SU-DHL-6 (cell line): ENCODE measurements at regions not wholly inside any gene's neighbourhood (a gene's known extent, or its start where the extent isn't known, plus 50 kb on each side); places are given as distances from the start of the nearest gene placed in this dataset.
"Not testable (repeated sequence)": the region's sequence is repeated elsewhere in the genome, so short reads cannot be mapped to it uniquely, and the experiment has no call there.

Source experiments
- H2AFZ ChIP-seq: fragments of 200-600 bp; sonication (generic); 2 replicates; pipeline ENCODE4 v1.6.1; 2014; ENCODE audit warnings: low read depth, mild to moderate bottlenecking, moderate library complexity, mixed read lengths, antibody characterized with exemption, low read length; ENCODE audit not compliant: severe bottlenecking
- H3F3A ChIP-seq: fragments of 200-600 bp; shearing (Covaris generic); 2 replicates; pipeline ENCODE4 v1.6.0; 2016; ENCODE audit warnings: antibody characterized with exemption, mild to moderate bottlenecking; ENCODE audit not compliant: insufficient read depth
- H3K27ac ChIP-seq: fragments of 200-600 bp; sonication (generic); 2 replicates; pipeline ENCODE4 v1.5.1; 2016; ENCODE audit warnings: low read depth, mild to moderate bottlenecking, low read length, moderate library complexity, mixed read lengths
- H3K27me3 ChIP-seq: fragments of 200-600 bp; sonication (generic), shearing (Covaris generic); 2 replicates; pipeline ENCODE4 v1.6.0; 2014; ENCODE audit warnings: mild to moderate bottlenecking, low read length
- H3K36me3 ChIP-seq: fragments of 200-600 bp; sonication (generic); 2 replicates; pipeline ENCODE4 v1.6.1; 2014; ENCODE audit warnings: mild to moderate bottlenecking, low read length, mixed read lengths
- H3K4me2 ChIP-seq: fragments of 300-600, 200-600 bp; shearing (Covaris generic), sonication (generic); 2 replicates; pipeline ENCODE4 v1.6.0; 2014; ENCODE audit warnings: low read length, low read depth, mild to moderate bottlenecking; ENCODE audit not compliant: poor library complexity, severe bottlenecking
- H3K4me3 ChIP-seq: fragments of 200-600 bp; sonication (generic); 2 replicates; pipeline ENCODE4 v1.5.1; 2014; ENCODE audit warnings: antibody characterized with exemption, low read length, mild to moderate bottlenecking, mixed read lengths; ENCODE audit not compliant: insufficient read depth, poor library complexity, severe bottlenecking
- H3K79me2 ChIP-seq: fragments of 200-600 bp; sonication (generic); 2 replicates; pipeline ENCODE4 v1.6.1; 2014; ENCODE audit warnings: mild to moderate bottlenecking, low read length, moderate library complexity; ENCODE audit not compliant: insufficient read depth
- H3K9ac ChIP-seq: fragments of 200-600 bp; sonication (generic); 2 replicates; pipeline ENCODE4 v1.7.0; 2014; ENCODE audit warnings: mild to moderate bottlenecking, low read length
- H3K9me2 ChIP-seq: fragments of 200-600 bp; sonication (generic); replicated peaks from 2 replicates; pipeline ENCODE4 v1.6.1; 2014; ENCODE audit warnings: low read length; ENCODE audit not compliant: insufficient read depth
- H3K9me3 ChIP-seq: fragments of 200-600 bp; sonication (generic); 2 replicates; pipeline ENCODE4 v1.6.1; 2014; ENCODE audit warnings: low read length, mixed read lengths; ENCODE audit not compliant: insufficient read depth
- H4K20me1 ChIP-seq: fragments of 200-600 bp; sonication (generic); 2 replicates; pipeline ENCODE4 v1.6.1; 2014; ENCODE audit warnings: low read depth, mild to moderate bottlenecking, antibody characterized with exemption, low read length, moderate library complexity, mixed read lengths
- EZH2phosphoT487 ChIP-seq: fragments of 200-600 bp; sonication (generic), shearing (Covaris generic); conservative IDR thresholded peaks from 2 replicates; pipeline ENCODE4 v1.6.1; 2018; ENCODE audit warnings: mild to moderate bottlenecking, antibody characterized with exemption, low read length, moderate library complexity, mixed read lengths
- TF ChIP-seq, protein P1 (sequence below): fragments of 200-600 bp; sonication (generic); IDR thresholded peaks from one replicate; pipeline ENCODE4 v1.5.1; 2017; ENCODE audit warnings: antibody characterized with exemption, mild to moderate bottlenecking, low read length, moderate library complexity; ENCODE audit not compliant: insufficient read depth, poor library complexity, severe bottlenecking

DNA sequence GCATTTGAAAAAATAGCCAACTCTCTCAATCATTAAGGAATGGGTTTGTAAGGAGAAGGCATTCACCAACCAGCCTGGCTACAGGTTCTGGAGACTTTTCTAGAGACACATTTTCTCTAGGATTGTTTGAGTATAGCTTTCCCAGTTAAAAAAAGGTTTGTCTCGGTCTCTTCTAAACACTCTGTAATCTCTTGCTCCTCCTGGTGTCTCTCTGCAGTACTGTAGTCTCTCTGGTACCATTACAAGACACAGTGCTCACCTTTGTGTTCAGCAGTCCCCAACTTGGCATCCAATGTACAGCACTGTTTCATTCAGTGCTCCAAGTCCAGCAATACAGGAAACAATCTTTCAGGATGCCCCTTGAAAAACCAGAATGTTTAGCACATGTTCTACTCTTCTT, 534.4 kb downstream of the ZNF385D start:
- Histone ChIP-seq H3K9ac (no peak overlapping the region), H3K9me3 (no peaks in the 10 kb centered on the region), H3K4me2 (no peak overlapping the region), H3K27ac (no peak overlapping the region), H3K4me3 (no peak overlapping the region), H3K9me2 (no peaks in the 10 kb centered on the region), H3K79me2 (no peaks in the 10 kb centered on the region), H3F3A (no peaks in the 10 kb centered on the region), H2AFZ (no peak overlapping the region), H4K20me1 (no peaks in the 10 kb centered on the region), H3K27me3 (no peaks in the 10 kb centered on the region), H3K36me3 (no peaks in the 10 kb centered on the region)
- TF ChIP-seq, protein P1, sequence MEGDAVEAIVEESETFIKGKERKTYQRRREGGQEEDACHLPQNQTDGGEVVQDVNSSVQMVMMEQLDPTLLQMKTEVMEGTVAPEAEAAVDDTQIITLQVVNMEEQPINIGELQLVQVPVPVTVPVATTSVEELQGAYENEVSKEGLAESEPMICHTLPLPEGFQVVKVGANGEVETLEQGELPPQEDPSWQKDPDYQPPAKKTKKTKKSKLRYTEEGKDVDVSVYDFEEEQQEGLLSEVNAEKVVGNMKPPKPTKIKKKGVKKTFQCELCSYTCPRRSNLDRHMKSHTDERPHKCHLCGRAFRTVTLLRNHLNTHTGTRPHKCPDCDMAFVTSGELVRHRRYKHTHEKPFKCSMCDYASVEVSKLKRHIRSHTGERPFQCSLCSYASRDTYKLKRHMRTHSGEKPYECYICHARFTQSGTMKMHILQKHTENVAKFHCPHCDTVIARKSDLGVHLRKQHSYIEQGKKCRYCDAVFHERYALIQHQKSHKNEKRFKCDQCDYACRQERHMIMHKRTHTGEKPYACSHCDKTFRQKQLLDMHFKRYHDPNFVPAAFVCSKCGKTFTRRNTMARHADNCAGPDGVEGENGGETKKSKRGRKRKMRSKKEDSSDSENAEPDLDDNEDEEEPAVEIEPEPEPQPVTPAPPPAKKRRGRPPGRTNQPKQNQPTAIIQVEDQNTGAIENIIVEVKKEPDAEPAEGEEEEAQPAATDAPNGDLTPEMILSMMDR, result no peak
- no peak for TF ChIP-seq EZH2phosphoT487

DNA sequence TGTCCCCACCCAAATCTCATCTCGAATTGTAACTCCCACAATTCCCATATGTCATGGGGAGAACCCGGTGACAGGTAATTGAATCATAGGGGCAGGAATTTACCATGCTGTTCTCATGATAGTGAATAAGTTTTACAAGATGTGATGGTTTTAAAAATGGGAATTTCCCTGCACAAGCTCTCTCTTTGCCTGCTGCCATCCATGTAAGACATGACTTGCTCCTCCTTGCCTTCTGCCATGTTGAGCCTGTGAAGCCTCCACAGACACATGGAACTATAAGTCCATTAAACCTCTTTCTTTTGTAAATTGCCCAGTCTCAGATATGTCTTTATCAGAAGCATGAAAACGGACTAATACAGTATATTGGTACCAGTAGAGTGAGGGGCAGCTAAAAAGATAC, 546.9 kb downstream of the ZNF385D start:
- H3K79me2 ChIP-seq, H3K27ac ChIP-seq, H3K9ac ChIP-seq, H3K27me3 ChIP-seq, H4K20me1 ChIP-seq, H3K4me2 ChIP-seq, H3K36me3 ChIP-seq, H3K4me3 ChIP-seq, H3K9me3 ChIP-seq, H3K9me2 ChIP-seq, H3F3A ChIP-seq, H2AFZ ChIP-seq: not testable (repeated sequence)

DNA sequence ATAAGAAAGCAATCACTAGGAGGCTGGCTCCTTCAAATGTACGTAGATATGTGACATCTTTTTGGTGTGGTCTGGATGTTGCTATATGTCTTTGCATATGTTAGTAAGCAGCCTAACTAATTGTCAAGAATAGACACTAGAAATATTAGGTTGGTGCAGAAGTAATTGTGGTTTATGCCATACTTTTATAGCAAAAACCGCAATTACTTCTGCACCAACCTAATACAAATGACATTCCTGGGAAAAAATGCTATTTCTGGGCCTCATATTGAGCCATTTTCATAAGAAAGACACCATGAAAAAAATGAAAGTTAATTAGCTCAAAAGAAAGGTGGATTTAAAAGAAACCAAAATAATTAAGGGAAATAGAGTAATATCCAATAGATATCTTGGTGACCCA, 555.8 kb downstream of the ZNF385D start:
- Histone ChIP-seq H3K4me2 (no peak overlapping the region), H3K9me2 (no peaks in the 10 kb centered on the region), H3F3A (no peaks in the 10 kb centered on the region), H3K9me3 (no peaks in the 10 kb centered on the region), H3K27me3 (no peaks in the 10 kb centered on the region), H2AFZ (no peak overlapping the region), H3K4me3 (no peak overlapping the region), H3K79me2 (no peaks in the 10 kb centered on the region), H3K27ac (no peak overlapping the region), H4K20me1 (no peaks in the 10 kb centered on the region), H3K9ac (no peak overlapping the region), H3K36me3 (no peaks in the 10 kb centered on the region)
- TF ChIP-seq EZH2phosphoT487, result no peak

DNA sequence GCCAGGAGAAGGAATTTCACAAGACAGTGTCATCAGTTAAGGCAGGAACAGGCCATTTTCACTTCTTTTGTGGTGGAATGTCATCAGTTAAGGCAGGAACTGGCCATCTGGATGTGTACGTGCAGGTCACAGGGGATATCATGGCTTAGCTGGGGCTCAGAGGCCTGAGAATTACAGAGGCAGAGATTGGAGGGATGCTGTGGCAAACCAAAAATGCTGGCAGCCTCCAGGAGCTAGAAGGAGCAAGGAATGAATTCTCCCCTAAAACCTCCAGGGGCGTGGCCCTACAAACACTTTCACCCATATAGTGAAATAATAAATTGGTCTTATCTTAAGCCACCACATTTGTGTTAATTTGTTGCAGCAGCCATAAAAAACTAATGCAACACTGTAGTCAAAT, 557.0 kb downstream of the ZNF385D start:
- not testable (repeated sequence) for H3K4me3 ChIP-seq

DNA sequence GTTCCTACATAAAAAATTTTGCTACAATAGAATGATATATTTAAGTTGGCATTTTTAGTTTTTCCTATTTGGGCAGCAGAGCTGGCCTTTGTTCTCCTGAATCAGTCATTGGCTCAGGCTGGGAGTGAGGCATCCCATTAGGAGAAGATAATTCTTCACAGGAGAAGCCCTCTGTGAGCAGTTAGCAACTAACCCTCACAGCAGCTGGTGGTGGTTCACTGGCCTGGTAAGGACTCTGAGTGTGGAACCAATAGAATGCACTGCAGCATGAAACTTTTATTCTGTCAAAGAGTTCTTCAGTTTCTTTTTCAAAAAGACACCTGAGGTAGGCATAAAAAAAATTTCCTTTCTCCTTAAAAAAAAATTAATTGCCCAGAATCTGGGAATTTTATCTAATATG, 562.6 kb downstream of the ZNF385D start:
- H3K27ac ChIP-seq, result no peak overlapping the region

More for the DNA sequence above, 557.0 kb downstream of the ZNF385D start:
- H3K36me3 ChIP-seq, H3K27ac ChIP-seq, H3K79me2 ChIP-seq, H3K4me2 ChIP-seq, H3K9ac ChIP-seq, H3F3A ChIP-seq, H3K9me3 ChIP-seq, H4K20me1 ChIP-seq, H2AFZ ChIP-seq, H3K27me3 ChIP-seq, H3K9me2 ChIP-seq: not testable (repeated sequence)

More for the DNA sequence above, 562.6 kb downstream of the ZNF385D start:
- Histone ChIP-seq H3K9me2 (no peaks in the 10 kb centered on the region), H3K4me3 (no peak overlapping the region), H3K27me3 (no peaks in the 10 kb centered on the region), H2AFZ (no peak overlapping the region), H4K20me1 (no peaks in the 10 kb centered on the region), H3K36me3 (no peaks in the 10 kb centered on the region), H3K9ac (no peak overlapping the region), H3K4me2 (no peak overlapping the region), H3K9me3 (0 out of 2 replicates have a peak, but pooled peaks cover 3% of the 10 kb centered on the region), H3K79me2 (no peaks in the 10 kb centered on the region), H3F3A (no peaks in the 10 kb centered on the region)
- no peak for TF ChIP-seq EZH2phosphoT487
- TF ChIP-seq, protein P1, result no peak
